ENCODE measurements at regions not wholly inside any gene's neighbourhood (a gene's known extent, or its start where the extent isn't known, plus 50 kb on each side); places are given as distances from the start of the nearest gene placed in this dataset.

GRCh38 chr1:55476445-55477015 is 261.4 kb upstream of the USP24 start:
- Histone ChIP-seq H3K27ac (ENCODE audit: insufficient read depth, low read depth, low read length, poor library complexity, severe bottlenecking) (no peak overlapping the region), H3K27me3 (ENCODE audit: control insufficient read depth, insufficient read depth, low read length, poor library complexity, severe bottlenecking) (no peaks in the 10 kb centered on the region), H3K36me3 (ENCODE audit: control insufficient read depth, insufficient read depth, low read length) (no peaks in the 10 kb centered on the region), H3K9me3 (ENCODE audit: control insufficient read depth, low read length) (no peaks in the 10 kb centered on the region), H3K4me1 (ENCODE audit: control insufficient read depth, insufficient read depth, low read length) (no peaks in the 10 kb centered on the region), H3K4me3 (ENCODE audit: insufficient read depth, low read depth, low read length) (no peak overlapping the region)
- 87 to 95% methylated on average over 4 to 5 of the region's 6 CpGs for WGBS, 2 experiments

DNA sequence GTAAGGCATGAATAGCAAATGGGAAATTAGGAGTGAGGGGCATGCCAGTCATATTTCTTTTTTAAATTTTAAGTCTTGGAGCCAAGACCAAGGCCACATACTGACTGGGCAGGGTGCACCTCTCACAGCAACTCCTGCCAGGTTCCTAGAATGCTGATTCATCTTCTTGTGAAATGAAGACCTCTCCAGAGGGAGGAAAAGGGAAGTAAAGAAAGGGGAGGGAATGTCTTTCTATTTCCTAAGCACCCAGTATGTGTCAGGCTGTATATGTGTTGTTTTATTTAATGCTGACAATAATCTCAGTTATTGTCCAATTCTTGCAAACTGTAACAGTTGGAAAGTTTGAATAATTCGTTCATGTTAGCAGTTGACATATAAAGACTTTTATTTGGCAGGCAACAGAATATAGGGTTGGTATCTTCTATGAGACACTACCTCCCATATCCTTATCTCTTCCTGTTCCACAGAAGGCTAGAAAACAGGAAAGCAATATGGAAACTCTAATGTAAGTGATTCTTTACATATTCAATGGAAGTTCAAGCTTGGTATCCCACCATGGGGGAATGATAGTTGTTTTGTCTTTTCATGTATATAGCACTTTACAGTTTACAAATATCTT is 259.1 kb upstream of the USP24 start:
- H3K27ac ChIP-seq (ENCODE audit: insufficient read depth, low read depth, low read length, poor library complexity, severe bottlenecking), result no peak overlapping the region
- WGBS, 2 experiments, result 70 to 86% methylated on average over 1 of the region's 1 CpG

GRCh38 chr1:55473661-55474060 is 258.5 kb upstream of the USP24 start:
- H3K4me1 ChIP-seq (ENCODE audit: control insufficient read depth, insufficient read depth, low read length), result no peaks in the 10 kb centered on the region
- WGBS, 2 experiments, result 98 to 100% methylated on average over 2 of the region's 2 CpGs
- H3K9me3 ChIP-seq (ENCODE audit: control insufficient read depth, low read length), result no peaks in the 10 kb centered on the region
- H3K27me3 ChIP-seq (ENCODE audit: control insufficient read depth, insufficient read depth, low read length, poor library complexity, severe bottlenecking), result no peaks in the 10 kb centered on the region
- no peaks in the 10 kb centered on the region for H3K36me3 ChIP-seq (ENCODE audit: control insufficient read depth, insufficient read depth, low read length)
- no peak overlapping the region for H3K4me3 ChIP-seq (ENCODE audit: insufficient read depth, low read depth, low read length)
- H3K27ac ChIP-seq (ENCODE audit: insufficient read depth, low read depth, low read length, poor library complexity, severe bottlenecking), result no peak overlapping the region

More for the DNA sequence above, 259.1 kb upstream of the USP24 start:
- H3K27me3 ChIP-seq (ENCODE audit: control insufficient read depth, insufficient read depth, low read length, poor library complexity, severe bottlenecking), result no peaks in the 10 kb centered on the region
- H3K36me3 ChIP-seq (ENCODE audit: control insufficient read depth, insufficient read depth, low read length), result no peaks in the 10 kb centered on the region
- no peak overlapping the region for H3K4me3 ChIP-seq (ENCODE audit: insufficient read depth, low read depth, low read length)
- no peaks in the 10 kb centered on the region for H3K4me1 ChIP-seq (ENCODE audit: control insufficient read depth, insufficient read depth, low read length)
- H3K9me3 ChIP-seq (ENCODE audit: control insufficient read depth, low read length), result no peaks in the 10 kb centered on the region

DNA sequence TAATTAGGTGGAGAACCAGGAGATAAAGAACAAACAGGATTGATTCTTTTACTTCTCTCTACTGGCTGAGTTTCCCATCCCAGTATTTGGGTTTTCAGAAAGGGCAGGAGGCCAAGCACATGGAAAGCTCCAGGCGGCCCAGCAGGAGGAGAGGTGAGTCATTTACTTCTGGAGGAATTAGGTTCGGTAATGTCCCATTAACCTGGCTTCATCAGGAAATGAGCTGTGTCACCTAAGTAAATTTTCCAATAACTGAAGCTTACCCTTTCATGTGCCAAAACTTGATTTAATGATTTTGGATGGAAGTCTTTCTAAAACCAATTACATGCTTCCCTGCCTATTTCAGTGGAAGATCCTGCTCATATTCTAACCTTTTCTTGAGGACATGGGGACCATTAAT is 257.6 kb upstream of the USP24 start:
- Histone ChIP-seq H3K4me1 (ENCODE audit: control insufficient read depth, insufficient read depth, low read length) (no peaks in the 10 kb centered on the region), H3K27me3 (ENCODE audit: control insufficient read depth, insufficient read depth, low read length, poor library complexity, severe bottlenecking) (no peaks in the 10 kb centered on the region), H3K9me3 (ENCODE audit: control insufficient read depth, low read length) (no peaks in the 10 kb centered on the region), H3K27ac (ENCODE audit: insufficient read depth, low read depth, low read length, poor library complexity, severe bottlenecking) (no peak overlapping the region), H3K36me3 (ENCODE audit: control insufficient read depth, insufficient read depth, low read length) (no peaks in the 10 kb centered on the region), H3K4me3 (ENCODE audit: insufficient read depth, low read depth, low read length) (no peak overlapping the region)
- WGBS, 2 experiments, result 74 to 76% methylated on average over 2 of the region's 2 CpGs

DNA sequence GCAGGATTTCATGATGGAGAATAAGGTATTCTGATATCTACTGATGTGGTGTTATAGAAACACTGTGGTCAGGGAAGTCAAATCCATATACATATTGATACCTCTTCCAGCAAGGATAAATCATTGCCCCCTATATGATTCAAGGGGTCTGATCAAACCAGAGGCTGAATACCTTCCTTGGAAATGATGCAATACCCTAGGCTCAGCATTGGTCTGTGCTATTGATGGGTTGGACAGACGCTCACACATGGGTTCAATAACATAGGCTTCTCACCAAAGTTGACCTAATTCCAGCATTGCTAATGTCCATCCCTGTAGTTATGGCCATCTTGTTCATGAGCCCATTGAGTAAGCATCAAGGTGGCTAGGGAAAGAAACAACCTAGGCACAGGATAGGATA is 257.0 kb upstream of the USP24 start:
- H3K27me3 ChIP-seq (ENCODE audit: control insufficient read depth, insufficient read depth, low read length, poor library complexity, severe bottlenecking), result no peaks in the 10 kb centered on the region
- no peaks in the 10 kb centered on the region for H3K4me1 ChIP-seq (ENCODE audit: control insufficient read depth, insufficient read depth, low read length)
- H3K27ac ChIP-seq (ENCODE audit: insufficient read depth, low read depth, low read length, poor library complexity, severe bottlenecking), result no peak overlapping the region
- WGBS, 2 experiments, result 98 to 100% methylated on average over 1 of the region's 1 CpG
- H3K4me3 ChIP-seq (ENCODE audit: insufficient read depth, low read depth, low read length), result no peak overlapping the region
- no peaks in the 10 kb centered on the region for H3K9me3 ChIP-seq (ENCODE audit: control insufficient read depth, low read length)
- H3K36me3 ChIP-seq (ENCODE audit: control insufficient read depth, insufficient read depth, low read length), result no peaks in the 10 kb centered on the region

DNA sequence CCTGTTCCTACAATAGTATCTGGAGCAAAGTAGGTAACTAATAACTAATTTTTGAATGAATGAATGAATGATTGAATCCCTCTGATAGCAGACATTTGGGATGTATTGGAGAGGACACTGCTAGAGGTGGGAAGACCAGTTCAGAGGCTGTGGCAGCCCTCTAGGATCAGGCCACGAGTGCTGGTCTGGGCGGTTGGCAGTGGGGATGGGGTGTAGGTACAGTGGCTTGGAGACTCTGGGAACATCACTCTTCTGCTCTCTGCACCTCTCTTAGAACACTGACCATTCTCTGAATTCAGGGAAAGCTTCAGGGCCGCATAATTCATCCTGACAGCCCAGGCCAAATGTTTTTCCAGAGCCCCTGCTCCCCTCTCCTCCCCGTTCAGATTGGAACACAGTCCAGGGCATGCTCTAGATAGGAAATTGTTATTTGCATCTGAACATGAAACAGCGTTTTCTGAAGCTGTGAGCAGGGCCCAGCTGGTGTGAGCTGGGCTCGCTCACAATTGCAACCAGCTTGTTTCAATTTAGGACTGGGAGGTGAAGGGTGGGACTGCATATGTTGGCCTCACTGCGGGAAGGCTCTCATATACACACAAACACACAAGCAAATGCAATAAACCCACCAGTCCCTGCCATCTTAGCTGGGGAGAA is 253.1 kb upstream of the USP24 start:
- Histone ChIP-seq H3K27ac (ENCODE audit: insufficient read depth, low read depth, low read length, poor library complexity, severe bottlenecking) (no peak overlapping the region), H3K9me3 (ENCODE audit: control insufficient read depth, low read length) (no peaks in the 10 kb centered on the region), H3K4me3 (ENCODE audit: insufficient read depth, low read depth, low read length) (no peak overlapping the region), H3K27me3 (ENCODE audit: control insufficient read depth, insufficient read depth, low read length, poor library complexity, severe bottlenecking) (no peaks in the 10 kb centered on the region), H3K36me3 (ENCODE audit: control insufficient read depth, insufficient read depth, low read length) (no peaks in the 10 kb centered on the region), H3K4me1 (ENCODE audit: control insufficient read depth, insufficient read depth, low read length) (no peaks in the 10 kb centered on the region)
- 91 to 96% methylated on average over 6 to 7 of the region's 7 CpGs for WGBS, 2 experiments

GRCh38 chr1:55466921-55467320 is 251.8 kb upstream of the USP24 start:
- Histone ChIP-seq H3K27ac (ENCODE audit: insufficient read depth, low read depth, low read length, poor library complexity, severe bottlenecking) (no peak overlapping the region), H3K36me3 (ENCODE audit: control insufficient read depth, insufficient read depth, low read length) (no peaks in the 10 kb centered on the region), H3K27me3 (ENCODE audit: control insufficient read depth, insufficient read depth, low read length, poor library complexity, severe bottlenecking) (no peaks in the 10 kb centered on the region), H3K4me1 (ENCODE audit: control insufficient read depth, insufficient read depth, low read length) (no peaks in the 10 kb centered on the region), H3K9me3 (ENCODE audit: control insufficient read depth, low read length) (no peaks in the 10 kb centered on the region), H3K4me3 (ENCODE audit: insufficient read depth, low read depth, low read length) (no peak overlapping the region)
- 91 to 92% methylated on average over 2 of the region's 2 CpGs for WGBS, 2 experiments

DNA sequence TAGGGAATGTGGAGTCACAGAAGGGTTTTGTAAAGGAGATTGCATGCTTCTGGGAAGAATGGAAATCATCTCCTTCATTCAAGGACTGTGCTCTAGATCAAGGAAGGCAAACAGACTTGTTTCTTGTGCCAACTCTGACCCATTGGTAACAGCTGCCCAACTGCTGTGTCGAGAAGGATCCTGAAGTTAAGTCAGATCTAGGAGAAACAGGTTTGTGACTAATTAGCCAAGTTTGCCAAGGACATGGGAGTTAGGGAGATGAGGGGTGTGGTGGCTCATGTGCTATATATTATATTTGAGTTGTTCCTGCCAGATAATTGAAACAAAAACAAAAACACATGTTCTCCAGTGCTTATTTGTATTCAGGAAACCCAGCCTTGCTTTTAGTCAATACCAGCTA is 251.2 kb upstream of the USP24 start:
- no peaks in the 10 kb centered on the region for H3K4me1 ChIP-seq (ENCODE audit: control insufficient read depth, insufficient read depth, low read length)
- no peaks in the 10 kb centered on the region for H3K9me3 ChIP-seq (ENCODE audit: control insufficient read depth, low read length)
- H3K27me3 ChIP-seq (ENCODE audit: control insufficient read depth, insufficient read depth, low read length, poor library complexity, severe bottlenecking), result no peaks in the 10 kb centered on the region
- no peak overlapping the region for H3K27ac ChIP-seq (ENCODE audit: insufficient read depth, low read depth, low read length, poor library complexity, severe bottlenecking)
- 96 to 100% methylated on average over 1 of the region's 1 CpG for whole genome bisulfite sequencing, 2 experiments
- H3K36me3 ChIP-seq (ENCODE audit: control insufficient read depth, insufficient read depth, low read length), result no peaks in the 10 kb centered on the region
- no peak overlapping the region for H3K4me3 ChIP-seq (ENCODE audit: insufficient read depth, low read depth, low read length)

GRCh38 chr1:55464550-55464949 is 249.4 kb upstream of the USP24 start:
- Histone ChIP-seq H3K27ac (ENCODE audit: insufficient read depth, low read depth, low read length, poor library complexity, severe bottlenecking) (no peak overlapping the region), H3K4me1 (ENCODE audit: control insufficient read depth, insufficient read depth, low read length) (no peaks in the 10 kb centered on the region), H3K36me3 (ENCODE audit: control insufficient read depth, insufficient read depth, low read length) (no peaks in the 10 kb centered on the region), H3K9me3 (ENCODE audit: control insufficient read depth, low read length) (no peaks in the 10 kb centered on the region), H3K4me3 (ENCODE audit: insufficient read depth, low read depth, low read length) (no peak overlapping the region), H3K27me3 (ENCODE audit: control insufficient read depth, insufficient read depth, low read length, poor library complexity, severe bottlenecking) (no peaks in the 10 kb centered on the region)
- 87 to 93% methylated on average over 1 of the region's 1 CpG for WGBS, 2 experiments

- Histone ChIP-seq H3K36me3 (ENCODE audit: control insufficient read depth, insufficient read depth, low read length) (no peaks in the 10 kb centered on the region), H3K9me3 (ENCODE audit: control insufficient read depth, low read length) (no peaks in the 10 kb centered on the region), H3K27ac (ENCODE audit: insufficient read depth, low read depth, low read length, poor library complexity, severe bottlenecking) (no peak overlapping the region), H3K27me3 (ENCODE audit: control insufficient read depth, insufficient read depth, low read length, poor library complexity, severe bottlenecking) (no peaks in the 10 kb centered on the region), H3K4me3 (ENCODE audit: insufficient read depth, low read depth, low read length) (no peak overlapping the region), H3K4me1 (ENCODE audit: control insufficient read depth, insufficient read depth, low read length) (no peaks in the 10 kb centered on the region)
- WGBS, 2 experiments, result 92 to 97% methylated on average over 10 of the region's 10 CpGs
Observed at GRCh38 chr1:55463814-55464475, 248.8 kb upstream of the USP24 start.

Measured in ectodermal cell (in vitro differentiated cells).